ENCODE measurements at regions not wholly inside any gene's neighbourhood (a gene's known extent, or its start where the extent isn't known, plus 50 kb on each side); places are given as distances from the start of the nearest gene placed in this dataset.

- no peak for DNase-seq
Observed at GRCh38 chr15:70318594-70319465, 221.1 kb upstream of the TLE3 start.

DNA sequence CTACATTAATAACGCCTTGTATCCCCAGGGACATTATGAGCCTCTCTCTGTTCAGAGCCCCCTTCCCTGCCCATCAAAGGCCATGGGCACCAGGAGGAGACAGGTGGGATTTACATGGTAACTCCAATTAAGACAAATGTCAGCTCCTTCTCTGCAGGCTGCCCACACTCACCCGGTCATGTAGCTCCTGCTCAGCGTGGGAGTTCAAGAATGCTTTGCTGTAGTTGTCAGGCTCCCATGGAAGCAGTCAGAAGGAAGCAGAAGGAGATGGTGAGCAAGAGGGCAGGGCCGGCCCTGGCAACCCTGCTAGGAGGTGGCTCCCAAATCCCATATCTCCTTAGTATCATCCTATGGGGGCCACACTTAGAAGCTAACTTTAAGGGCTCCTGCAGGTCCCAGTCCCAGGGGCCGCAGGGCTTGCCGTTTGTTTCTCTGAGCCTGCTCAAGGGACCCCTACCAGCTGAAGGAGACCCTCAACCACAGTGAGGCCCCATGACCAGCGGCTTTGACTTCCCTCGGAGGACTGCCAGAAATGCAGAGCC is 218.4 kb upstream of the TLE3 start:
- DNase-seq = no peak

DNA sequence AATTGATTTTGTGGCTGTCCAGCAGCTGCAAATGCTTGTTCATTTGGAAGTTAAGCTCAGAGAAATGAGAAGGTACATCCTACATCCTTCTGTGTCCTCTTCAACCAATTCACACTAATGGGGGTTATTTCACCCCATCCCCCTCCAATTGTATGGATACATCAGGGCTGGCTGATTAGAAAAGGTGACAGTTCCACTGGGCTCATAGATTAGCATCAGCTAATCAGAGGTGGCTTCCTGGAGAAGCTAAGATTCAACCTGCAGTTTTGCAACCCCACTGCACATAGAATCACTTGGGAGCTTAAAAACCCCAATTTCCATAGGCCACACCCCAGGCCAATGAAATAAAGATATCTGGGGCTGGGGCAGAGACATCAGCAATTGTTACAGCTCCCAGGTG is 217.7 kb upstream of the TLE3 start:
- no peak for DNase-seq

DNA sequence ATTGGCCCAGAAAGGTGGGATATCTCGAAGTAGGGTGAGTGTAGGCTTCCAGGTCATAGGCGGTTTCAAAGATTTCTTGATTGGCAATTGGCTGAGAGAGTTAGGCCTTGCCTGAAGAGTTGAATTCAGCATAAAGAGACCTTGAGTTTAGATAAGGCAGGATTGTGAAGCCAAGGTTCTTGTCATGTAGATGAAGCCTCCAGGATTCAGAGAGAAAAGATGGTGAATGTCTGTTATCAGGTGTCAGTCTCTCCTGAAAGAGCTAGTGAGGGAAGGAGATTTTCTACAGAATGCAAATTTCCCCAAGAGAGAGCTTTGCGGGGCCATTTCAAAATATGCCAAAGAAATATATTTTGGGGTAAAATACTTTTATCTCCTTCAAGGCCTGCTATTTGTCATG is 217.0 kb upstream of the TLE3 start:
- no peak for DNase-seq

DNA sequence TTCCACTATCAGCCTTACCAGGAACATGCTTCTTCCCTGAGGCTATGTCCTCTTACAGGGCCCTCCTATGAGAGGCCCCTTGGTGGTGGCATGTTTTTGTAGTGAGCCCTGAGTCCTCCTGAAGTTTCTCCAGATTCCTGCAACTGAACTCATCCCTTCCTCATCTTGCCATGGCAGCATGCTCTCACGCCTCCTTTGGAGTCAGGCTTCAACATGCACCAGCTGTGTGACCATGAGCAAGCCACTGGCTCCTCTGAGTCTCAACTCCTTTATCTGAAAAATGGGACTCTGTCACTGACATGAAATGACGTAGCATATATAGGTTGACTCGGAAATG is 216.3 kb upstream of the TLE3 start:
- DNase-seq = no peak

DNA sequence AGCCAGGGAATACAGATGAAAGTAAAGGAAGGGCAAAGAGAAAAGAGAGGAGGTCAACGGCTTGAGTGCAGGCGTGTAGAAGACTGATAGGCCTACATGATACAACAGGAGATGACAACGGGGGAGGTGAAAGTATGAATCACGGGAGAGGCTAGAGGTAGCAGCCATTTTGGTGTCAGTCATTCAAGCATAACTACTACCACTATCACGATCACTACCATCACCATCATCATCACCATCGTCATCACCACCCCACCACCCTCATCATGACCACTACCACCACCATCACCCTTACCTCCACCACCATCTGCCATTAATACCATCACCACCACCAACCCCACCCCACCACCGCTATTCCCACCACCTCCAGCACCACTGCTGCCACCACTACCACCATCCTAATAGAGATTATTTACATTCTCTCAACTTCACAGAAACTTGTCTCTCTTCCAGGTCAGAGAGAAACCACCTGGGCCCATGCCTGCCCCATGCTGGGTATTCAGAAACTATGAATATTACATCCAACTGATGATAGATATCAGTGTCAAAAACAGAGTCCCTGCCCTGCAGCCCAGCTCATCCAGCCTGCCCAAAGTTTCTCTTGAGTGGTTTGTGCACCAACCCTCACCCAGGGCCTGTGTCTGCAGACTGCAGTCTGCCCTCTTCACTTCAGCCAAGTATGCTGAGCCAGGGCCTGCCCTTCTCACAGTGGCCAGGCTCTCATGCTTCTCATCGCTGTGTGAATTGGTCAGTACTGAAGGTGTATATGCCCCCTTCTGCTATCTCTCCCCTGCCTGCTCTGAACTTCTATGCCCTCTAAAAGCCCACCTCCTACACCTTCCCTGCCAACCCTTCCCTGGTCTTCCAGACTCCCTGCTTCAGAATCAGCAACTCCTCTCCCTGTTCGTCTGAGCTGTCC is 215.6 kb upstream of the TLE3 start:
- DNase-seq = no peak

- DNase-seq = no peak
Observed at GRCh38 chr15:70311821-70312220, 214.1 kb upstream of the TLE3 start.

DNA sequence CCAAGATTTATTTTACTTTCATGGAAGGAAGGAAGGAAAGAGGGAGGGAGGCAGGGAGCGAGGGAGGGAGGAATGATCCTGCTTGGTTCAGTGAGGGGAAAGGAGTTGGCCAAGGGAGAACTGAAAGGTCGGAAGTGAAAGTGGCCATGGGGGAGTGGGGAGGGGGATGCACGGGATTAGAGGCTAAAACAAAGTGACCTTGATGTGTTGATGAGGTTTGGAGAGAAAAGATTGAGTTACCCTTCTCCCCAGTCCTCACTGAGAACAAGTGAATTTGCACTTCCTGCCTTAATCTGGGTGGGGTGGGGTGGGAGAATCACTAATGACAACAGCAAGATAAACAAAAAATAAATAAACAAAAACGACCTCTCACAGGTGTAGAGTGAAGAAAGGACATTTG is 212.0 kb upstream of the TLE3 start:
- no peak for DNase-seq

DNA sequence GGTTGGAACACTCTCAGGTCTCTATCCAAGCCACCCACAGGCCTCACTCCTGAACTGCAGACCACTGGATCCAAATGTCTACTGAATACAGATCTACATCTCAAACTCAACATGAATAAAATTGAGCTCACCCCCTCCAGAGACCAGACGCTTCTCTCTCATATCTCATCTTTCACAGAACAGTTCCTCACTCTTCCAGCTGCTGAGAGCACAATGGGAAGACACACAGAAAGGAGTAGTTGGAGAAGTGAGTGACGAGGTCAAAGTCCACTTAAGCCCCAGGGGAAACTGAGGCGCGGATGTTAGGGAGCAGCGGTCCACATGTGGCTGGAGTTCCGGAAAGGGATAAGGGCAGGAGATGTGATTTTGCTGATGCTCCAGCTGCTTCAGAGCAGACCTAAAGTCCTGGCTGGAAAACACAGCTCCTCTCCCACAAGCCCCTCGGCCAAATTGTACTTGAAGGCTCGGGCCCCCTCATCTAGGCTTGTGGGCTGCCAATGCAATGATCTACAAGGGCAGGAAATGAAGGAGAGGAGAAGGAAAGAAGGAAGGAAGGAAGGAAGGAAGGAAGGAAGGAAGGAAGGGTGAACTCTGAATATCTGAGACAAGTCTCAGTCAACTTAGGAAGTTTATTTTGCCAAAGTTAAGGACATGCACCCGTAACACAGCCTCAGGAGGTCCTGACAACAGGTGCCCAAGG is 211.2 kb upstream of the TLE3 start:
- no peak for DNase-seq

DNA sequence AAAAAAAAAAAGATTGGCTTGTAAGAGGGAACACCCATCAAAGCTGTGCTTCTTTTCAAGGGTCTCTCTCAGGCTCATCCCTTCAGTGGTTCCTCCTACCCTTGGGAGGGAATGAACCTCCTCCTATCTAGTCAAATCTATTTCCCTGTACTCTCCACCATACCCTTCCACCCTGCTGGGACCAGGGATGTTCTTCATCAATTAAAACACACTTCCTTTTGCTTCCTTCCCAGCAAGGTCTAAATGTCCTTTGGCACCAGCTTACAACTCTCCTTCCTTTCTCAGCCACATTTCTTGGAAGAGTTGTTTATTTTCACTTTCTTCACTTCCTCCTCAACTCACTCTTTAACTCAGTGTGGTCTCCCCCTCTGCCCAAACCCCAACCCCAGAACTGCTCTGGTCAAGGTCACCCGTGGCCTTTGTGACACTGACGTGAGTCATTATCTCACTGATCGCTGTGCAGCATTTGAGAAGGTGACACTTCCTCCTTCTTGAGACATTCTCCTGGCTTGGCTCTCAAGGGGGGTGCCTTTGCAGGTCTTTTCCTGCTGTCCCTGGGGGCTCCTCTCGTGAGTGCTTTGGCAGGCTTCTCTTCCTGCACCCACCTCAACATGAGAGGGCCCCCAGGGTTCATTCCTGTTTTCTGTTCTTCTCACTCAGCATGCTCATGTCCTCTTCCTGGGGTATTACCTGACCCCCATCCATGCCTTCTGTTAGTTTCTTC is 210.5 kb upstream of the TLE3 start:
- DNase-seq = no peak

- DNase-seq = no peak
Observed at GRCh38 chr15:70306582-70306981, 208.9 kb upstream of the TLE3 start.

DNA sequence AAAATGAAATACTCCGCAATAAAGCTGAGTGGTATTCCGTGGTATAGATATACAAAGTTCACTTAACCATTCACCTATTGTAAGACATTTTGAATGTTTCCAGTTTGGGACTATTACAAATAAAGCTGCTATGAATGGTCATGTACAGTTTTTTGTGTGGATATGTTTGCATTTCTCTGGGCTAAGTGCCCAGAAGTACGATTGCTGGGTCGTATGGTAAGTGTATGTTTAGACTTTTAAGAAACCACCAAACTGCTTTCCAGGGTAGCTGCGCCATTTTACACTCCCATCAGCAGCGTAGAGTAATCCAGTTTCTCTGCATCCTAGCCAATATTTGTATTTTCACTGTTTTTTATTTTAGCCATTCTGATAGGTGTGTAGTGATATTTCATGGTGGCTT is 208.4 kb upstream of the TLE3 start:
- DNase-seq = no peak

DNA sequence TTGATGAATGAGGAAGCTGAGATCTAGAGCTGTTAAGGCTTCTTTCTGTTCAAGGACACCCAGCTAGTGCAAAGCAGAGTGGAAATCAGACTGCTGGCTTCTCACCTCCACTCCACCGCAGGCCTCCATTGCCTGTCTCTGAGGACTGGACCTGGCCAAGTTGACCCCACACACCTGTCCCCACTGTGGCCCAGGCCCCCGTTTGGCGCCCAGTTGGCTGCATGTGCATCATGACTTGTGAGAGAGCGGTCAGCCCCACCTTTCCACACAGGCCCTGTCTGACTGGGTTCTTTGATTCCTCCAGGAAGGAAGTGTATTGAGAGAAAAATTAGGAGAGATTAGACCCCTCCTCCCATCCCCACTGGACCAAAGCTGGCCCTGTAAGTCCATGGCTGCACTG is 206.3 kb upstream of the TLE3 start:
- DNase-seq = no peak

DNA sequence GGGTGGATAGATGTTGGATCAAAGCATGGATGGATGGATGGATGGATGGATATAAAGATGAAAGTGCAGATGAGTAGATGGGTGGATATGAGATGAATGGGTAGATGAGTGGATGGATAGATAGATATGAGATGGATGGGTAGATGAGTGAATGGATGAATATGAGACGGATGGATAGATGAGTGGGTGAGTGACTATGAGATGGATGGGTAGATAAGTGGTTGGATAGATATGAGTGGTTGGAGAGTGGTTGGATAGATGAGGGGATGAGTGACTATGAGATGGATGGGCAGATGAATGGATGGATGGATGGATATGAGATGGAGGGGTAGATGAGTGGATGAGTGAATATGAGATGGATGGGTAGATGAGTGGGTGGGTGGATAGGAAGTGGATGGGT is 204.6 kb upstream of the TLE3 start:
- DNase-seq = no peak

DNA sequence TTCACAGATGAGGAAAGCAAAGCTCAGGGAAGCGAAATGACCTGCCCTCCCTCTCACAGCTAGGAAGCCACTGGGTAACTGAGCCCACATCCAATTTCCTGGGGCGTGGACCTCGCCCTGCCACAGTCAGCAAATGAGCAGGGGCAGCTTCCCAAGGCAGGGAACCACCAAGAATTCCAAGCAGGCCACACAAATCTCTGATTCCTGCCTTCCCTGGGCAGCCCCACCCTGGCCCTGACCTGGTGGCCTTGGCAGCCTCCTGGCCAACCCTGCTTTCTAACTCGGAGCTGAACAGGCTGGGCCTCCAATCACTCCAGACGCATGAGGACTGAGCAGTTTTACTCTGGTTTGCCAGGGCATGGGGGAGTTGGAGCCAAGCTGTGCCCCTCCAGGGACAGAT is 203.7 kb upstream of the TLE3 start:
- DNase-seq = no peak

DNA sequence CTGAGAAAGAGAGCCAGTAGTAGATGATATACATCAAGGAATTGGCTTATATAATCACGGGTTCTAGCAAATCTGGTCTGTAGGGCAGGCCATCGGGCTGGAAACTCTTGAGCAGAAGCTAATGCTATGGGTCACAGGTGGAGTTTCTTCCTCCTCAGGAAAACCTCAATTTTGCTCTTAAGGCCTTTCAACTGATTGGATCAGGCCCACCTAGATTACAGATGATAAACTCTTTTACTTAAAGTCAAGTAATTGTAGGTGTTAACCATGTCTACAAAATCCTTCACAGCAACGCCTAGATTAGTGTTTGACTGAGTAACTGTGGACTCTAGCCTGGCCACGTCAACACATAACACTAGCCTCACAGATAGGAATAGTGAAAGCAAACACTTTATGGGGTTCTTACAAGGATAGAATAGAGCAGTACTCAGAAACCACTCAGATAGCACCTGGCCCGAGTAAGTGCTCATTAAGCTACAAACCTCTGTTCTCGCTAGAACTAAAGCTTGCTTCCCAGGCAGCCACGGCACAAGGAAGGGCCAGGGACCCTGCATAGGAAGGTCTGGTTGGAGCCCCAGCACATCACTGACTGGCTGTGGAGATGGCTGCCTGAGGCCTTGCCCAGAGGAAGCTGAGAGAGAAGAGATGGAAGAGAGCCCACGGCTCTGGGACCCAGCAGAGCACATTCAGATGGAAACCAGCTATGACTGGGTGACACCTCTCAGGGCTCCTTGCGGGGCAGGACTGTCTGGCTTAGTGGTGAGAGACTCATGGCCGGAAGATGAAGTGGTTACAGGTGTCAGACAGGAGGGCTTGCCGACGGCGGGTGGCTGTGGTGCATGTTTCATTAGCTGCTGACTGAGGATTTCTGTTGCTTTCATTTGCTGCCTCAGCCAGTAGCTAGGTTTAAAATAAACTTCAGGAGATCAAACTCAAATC is 202.5 kb upstream of the TLE3 start:
- DNase-seq = peak; percentile 25 to 28

DNA sequence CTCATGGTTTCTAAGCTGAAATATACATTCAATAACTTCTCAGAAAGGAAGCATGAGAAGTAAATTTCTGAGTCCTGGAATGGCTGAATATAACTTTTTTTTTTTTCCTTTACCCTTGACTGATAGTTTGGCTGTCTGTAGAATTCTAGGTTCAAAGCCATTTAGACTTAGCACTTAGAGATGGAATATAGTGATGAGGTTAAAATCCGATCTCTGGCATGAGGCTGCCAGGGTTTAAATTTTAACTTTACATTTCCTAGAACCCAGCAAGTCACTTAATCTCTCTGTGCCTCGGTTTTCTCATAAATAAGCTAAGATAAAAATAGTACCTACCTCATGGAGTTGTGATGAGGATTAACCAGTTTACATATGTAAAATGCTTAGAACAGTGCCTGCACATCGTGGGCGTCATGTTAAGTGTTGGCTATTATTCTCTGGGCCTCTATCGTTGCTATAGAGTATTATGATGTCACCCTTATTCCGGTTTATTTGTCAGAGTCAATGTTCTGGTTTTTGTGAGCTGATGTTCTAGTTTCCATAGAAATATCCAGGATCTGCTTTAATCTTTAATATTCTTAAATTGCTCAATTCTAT is 199.8 kb upstream of the TLE3 start:
- DNase-seq = no peak

DNA sequence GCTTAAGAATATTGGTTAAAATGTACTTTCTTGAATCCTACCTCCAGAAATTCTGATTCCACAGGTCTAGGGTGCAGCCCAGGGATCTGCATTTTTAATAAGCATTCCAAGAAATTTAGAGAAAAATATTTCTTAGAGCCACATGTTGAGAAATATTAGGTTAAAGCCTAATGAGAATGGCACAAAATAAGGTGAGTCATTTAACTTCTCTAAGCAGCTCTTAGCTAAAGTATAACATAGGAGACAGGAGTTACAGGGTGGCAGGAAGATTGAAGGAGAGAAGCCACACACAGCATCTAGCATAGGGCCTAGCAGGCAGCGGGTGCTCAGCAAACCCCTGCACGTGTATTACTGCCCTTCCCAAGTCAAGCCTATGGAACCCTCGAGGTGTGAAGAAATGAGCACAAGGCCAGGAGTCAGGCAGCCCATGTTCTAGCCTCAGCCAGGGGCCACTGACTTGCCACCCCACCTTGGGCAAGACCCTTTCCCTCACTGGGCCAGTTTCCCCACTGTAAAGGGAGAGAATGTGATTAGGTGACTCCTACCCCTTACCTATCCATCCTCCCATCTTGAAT is 197.1 kb upstream of the TLE3 start:
- no peak for DNase-seq

- DNase-seq = no peak
Observed at GRCh38 chr15:70293591-70294470, 196.1 kb upstream of the TLE3 start.

DNA sequence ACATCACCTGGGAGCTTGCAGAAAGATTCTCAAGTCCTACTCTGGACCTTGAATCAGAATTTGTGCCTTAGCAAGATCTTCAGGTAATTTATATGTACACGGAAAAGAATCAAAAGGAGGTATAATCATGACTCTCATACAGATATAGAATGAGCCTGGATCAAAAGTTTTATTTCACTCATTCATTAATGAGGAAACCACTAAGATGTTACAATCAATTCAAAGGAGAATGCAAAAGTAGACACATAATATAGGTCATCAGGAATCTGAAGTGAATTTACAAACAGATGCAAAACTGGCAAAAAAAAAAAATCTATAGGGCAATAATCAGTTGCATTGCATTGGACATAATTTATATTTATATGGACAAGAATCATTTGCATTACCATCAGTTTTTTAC is 195.4 kb upstream of the TLE3 start:
- DNase-seq = no peak
